Brain microvascular endothelial cell (primary cell): ENCODE measurements at regions not wholly inside any gene's neighbourhood (a gene's known extent, or its start where the extent isn't known, plus 50 kb on each side); places are given as distances from the start of the nearest gene placed in this dataset.

ENCODE experiments used
- DNase-seq: peaks from one replicate; pipeline ENCODE4 v3.0.0-alpha.2; 2020
- H3K27ac ChIP-seq: fragments of 250-450 bp; sonication (Bioruptor Pico); 2 replicates; pipeline ENCODE4 v1.5.1; 2020; ENCODE audit warnings: mild to moderate bottlenecking, moderate library complexity
- H3K27me3 ChIP-seq: fragments of 250-450 bp; sonication (Bioruptor Pico); replicated peaks from 2 replicates; pipeline ENCODE4 v1.5.1; 2020; ENCODE audit warnings: mild to moderate bottlenecking
- H3K36me3 ChIP-seq: fragments of 250-450 bp; sonication (Bioruptor Pico); replicated peaks from 2 replicates; pipeline ENCODE4 v1.5.1; 2020; ENCODE audit warnings: mild to moderate bottlenecking
- H3K4me3 ChIP-seq: 2 replicates; pipeline ENCODE4 v1.5.1; 2011; ENCODE audit warnings: low read depth, mild to moderate bottlenecking, control low read depth, low read length, moderate library complexity
- in situ Hi-C: cut with HindIII; loops from 2 replicates; pipeline ENCODE4 v1.10.0; 2017; ENCODE audit warnings: low sequenced_read_pairs, low pct_ligation_motif_present
- TF ChIP-seq, protein P1 (sequence below): IDR thresholded peaks from 2 replicates; pipeline ENCODE4 v1.5.1; 2011; ENCODE audit warnings: low read depth, mild to moderate bottlenecking, moderate library complexity, low read length, control low read depth, inconsistent platforms; ENCODE audit errors: missing control alignments

DNA sequence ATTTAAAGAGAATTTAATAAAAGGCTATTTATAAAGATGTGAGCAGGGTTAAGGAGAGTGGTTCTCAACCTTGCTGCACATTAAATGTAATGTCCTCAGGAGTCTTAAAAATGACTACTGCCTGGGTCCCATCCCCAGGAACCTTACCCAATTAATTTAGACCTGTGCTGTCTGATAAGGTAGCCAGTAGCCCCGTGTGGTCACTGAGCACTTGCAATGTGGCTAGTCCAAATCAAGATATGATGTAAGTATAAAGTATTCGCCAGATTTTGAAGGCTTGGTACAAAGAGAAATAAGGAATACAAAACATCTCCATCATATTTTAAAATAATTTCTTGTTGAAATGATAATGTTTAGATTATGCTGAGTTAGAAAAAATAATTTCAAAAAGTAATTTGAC is 343.3 kb upstream of the PPP2R3A start:
- TF ChIP-seq, protein P1, sequence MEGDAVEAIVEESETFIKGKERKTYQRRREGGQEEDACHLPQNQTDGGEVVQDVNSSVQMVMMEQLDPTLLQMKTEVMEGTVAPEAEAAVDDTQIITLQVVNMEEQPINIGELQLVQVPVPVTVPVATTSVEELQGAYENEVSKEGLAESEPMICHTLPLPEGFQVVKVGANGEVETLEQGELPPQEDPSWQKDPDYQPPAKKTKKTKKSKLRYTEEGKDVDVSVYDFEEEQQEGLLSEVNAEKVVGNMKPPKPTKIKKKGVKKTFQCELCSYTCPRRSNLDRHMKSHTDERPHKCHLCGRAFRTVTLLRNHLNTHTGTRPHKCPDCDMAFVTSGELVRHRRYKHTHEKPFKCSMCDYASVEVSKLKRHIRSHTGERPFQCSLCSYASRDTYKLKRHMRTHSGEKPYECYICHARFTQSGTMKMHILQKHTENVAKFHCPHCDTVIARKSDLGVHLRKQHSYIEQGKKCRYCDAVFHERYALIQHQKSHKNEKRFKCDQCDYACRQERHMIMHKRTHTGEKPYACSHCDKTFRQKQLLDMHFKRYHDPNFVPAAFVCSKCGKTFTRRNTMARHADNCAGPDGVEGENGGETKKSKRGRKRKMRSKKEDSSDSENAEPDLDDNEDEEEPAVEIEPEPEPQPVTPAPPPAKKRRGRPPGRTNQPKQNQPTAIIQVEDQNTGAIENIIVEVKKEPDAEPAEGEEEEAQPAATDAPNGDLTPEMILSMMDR = no peak
- H3K27me3 ChIP-seq = no peaks in the 10 kb centered on the region
- no peak for DNase-seq
- in situ Hi-C loops = no loop called here
- no peak overlapping the region for H3K27ac ChIP-seq
- H3K36me3 ChIP-seq = no peaks in the 10 kb centered on the region
- no peak overlapping the region for H3K4me3 ChIP-seq

DNA sequence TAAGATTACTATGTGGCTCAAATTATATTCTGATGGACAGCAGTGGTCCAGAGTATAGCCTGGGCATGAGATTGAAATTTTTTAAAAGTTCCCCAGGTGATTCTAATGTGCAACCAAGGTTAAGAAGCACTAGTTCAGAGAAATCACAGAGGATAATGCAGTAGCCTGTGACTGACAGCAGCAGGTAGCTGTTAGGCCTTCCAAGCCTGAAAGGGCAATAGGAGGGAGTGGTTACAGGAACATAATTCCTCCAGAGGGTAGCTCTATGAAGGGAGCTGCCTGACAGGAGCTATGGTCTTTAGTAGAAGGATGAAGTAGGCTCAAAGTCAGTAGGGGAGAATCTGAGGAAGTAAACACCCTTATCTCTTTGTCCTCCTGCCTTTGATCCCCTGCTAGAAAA is 342.9 kb upstream of the PPP2R3A start:
- H3K27me3 ChIP-seq = no peaks in the 10 kb centered on the region
- TF ChIP-seq, protein P1 = no peak
- in situ Hi-C loops = no loop called here
- H3K27ac ChIP-seq = no peak overlapping the region
- no peaks in the 10 kb centered on the region for H3K36me3 ChIP-seq
- H3K4me3 ChIP-seq = no peak overlapping the region
- no peak for DNase-seq

DNA sequence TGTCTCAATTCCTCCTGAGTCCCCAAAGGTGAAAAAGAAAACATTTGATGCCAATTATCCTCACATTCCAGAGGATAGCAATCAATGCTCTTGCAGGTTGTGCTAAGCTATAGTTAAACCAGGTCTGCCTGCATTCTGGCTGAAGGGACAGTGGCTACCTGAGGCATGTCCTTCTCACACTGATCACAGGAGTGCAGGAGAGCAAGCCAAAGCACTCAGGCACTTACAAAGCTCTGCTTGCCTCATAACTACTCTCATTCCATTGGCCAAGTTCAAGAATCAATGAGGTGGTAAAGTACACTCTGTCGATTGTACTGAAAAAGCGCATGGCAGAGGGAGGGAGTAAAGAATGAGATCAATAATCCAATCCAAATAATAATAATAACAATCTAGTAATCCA is 342.0 kb upstream of the PPP2R3A start:
- TF ChIP-seq, protein P1 = no peak
- no peak overlapping the region for H3K4me3 ChIP-seq
- H3K36me3 ChIP-seq = no peaks in the 10 kb centered on the region
- H3K27me3 ChIP-seq = no peaks in the 10 kb centered on the region
- H3K27ac ChIP-seq = no peak overlapping the region
- no peak for DNase-seq
- in situ Hi-C loops = no loop called here

DNA sequence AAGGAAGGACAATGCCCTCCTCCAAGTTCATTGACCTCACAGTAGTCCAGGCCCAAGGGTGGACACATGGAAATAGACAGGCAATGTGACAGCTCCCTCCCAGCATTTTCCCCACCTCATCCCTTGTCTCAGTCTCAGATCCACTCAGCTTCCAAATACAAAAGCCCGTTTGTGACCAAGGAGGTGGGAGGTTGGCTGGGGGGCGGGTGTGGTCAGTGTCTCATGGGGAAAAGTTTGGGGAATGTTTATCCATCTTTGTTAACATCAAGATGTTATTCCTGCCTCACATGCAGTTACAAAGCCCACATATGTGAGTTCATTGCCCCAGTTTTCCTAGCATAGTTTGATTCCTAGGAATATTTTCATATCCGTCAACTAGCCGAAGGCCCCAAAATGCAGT is 338.5 kb upstream of the PPP2R3A start:
- Histone ChIP-seq H3K27me3 (no peaks in the 10 kb centered on the region), H3K27ac (no peak overlapping the region), H3K36me3 (no peaks in the 10 kb centered on the region), H3K4me3 (no peak overlapping the region)
- in situ Hi-C loops = no loop called here
- TF ChIP-seq, protein P1 = no peak
- DNase-seq = no peak

DNA sequence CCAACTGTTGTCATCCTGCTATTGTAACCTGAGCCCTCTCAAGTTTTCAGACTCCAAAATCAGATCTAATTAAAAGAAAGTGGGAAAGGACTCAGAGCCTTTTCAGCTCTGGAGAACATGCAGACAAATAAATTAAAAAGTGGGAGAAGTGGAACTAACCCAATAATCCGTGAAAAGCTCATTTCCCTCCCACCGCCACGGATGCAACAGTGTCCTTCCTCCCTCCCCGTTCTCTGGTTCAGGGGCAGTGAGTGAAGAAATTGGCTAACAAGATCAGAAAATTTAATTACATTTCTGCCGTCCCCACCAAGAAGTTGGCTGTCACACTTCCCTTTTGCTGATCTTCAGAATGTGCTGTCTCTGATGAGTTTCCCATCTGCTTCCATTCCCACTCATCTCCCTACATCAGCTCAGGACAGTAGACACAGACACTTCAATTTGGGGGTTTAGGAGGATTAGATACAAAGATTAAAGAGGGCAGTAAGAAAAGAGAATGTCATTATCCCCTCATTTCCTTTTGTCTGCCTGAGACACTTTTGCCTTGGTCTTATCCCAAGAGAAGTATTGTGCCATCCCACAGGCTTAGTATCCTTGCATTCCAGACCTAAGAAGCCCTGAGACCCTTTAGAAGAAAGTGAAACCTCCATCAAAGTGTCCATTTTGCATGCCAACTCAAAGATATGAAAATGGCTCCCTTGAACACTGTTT is 335.7 kb upstream of the PPP2R3A start:
- Histone ChIP-seq H3K36me3 (no peaks in the 10 kb centered on the region), H3K27me3 (no peaks in the 10 kb centered on the region), H3K4me3 (no peak overlapping the region), H3K27ac (no peak overlapping the region)
- in situ Hi-C loops = no loop called here
- TF ChIP-seq, protein P1 = no peak
- DNase-seq = no peak

DNA sequence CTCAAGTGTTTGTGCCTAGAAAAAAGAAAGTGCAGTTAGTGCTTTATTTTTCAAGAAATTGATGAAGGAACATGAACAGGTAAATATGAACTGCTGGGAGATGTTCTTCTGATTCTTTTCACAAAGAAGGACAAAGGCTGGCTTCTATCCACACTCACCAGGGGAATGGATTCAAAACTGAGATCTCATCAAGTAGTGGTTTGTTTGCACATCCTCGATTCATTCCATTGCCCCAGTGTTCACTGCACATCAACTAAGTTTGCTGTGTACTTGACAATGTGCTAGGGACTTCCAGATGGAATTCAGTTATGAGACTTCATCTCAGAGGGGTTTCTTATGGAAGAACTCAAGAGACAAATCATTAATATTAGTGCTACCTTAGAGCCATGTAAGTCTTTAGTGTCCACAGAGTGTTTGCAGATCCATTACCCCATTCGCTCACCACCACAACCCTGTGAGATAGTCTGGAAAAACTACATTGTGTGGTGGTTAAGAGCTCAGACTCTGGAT is 332.9 kb upstream of the PPP2R3A start:
- no peaks in the 10 kb centered on the region for H3K36me3 ChIP-seq
- no peaks in the 10 kb centered on the region for H3K27me3 ChIP-seq
- in situ Hi-C loops = no loop called here
- no peak overlapping the region for H3K27ac ChIP-seq
- TF ChIP-seq, protein P1 = no peak
- H3K4me3 ChIP-seq = no peak overlapping the region
- DNase-seq = no peak
